ENCODE measurements at regions not wholly inside any gene's neighbourhood (a gene's known extent, or its start where the extent isn't known, plus 50 kb on each side); places are given as distances from the start of the nearest gene placed in this dataset.
"Not testable (repeated sequence)": the region's sequence is repeated elsewhere in the genome, so short reads cannot be mapped to it uniquely, and the experiment has no call there.

DNA sequence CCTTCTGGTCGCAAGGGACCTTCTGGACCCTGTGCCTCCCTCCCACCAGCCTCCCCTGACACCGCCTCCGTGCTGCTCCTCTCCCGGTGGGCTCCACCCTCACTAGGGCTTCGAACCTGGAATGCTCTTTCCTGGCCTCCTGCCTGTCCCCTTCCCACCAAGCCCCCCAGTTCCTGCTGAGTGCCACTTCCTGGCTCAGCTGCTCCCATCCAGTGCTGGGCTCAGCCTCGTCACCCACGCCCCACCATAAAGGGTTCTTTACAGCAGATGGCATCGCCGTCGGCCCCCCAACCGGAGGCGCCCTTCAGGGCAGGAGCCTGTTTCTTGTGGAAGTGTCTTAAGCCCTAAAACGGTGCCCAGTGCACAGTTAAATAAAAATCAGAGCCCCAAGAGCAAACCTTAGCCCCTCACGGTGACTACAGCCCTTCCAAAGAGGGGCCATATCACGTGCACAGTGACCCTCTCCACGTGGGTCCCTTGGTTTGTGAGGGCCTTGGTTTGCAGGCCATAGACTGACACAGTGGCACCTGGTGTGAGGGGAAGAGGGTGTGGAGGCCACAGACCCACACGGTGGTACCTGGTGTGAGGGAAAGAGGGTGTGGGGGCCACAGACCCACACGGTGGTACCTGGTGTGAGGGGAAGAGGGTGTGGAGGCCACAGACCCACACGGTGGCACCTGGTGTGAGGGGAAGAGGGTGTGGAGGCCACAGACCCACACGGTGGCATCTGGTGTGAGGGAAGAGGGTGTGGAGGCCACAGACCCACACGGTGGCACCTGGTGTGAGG lies 111.4 kb downstream of the METRNL start:
- no peaks in the 10 kb centered on the region for H3K36me3 ChIP-seq (ENCODE audit: low read depth, missing control alignments)
- TF ChIP-seq, protein P1, sequence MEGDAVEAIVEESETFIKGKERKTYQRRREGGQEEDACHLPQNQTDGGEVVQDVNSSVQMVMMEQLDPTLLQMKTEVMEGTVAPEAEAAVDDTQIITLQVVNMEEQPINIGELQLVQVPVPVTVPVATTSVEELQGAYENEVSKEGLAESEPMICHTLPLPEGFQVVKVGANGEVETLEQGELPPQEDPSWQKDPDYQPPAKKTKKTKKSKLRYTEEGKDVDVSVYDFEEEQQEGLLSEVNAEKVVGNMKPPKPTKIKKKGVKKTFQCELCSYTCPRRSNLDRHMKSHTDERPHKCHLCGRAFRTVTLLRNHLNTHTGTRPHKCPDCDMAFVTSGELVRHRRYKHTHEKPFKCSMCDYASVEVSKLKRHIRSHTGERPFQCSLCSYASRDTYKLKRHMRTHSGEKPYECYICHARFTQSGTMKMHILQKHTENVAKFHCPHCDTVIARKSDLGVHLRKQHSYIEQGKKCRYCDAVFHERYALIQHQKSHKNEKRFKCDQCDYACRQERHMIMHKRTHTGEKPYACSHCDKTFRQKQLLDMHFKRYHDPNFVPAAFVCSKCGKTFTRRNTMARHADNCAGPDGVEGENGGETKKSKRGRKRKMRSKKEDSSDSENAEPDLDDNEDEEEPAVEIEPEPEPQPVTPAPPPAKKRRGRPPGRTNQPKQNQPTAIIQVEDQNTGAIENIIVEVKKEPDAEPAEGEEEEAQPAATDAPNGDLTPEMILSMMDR (IDR thresholded peaks at IDR 0.05), result no peak
- no peak for TF ChIP-seq POLR2A (IDR thresholded peaks at IDR 0.05)
- no peaks in the 10 kb centered on the region for H3K27me3 ChIP-seq
- H3K4me3 ChIP-seq, result no peak overlapping the region
- H3K4me1 ChIP-seq, result peaks cover 17% of the 10 kb centered on the region
- no peaks in the 10 kb centered on the region for H3K9me3 ChIP-seq
- intact Hi-C loops (cut with DNase I; ENCODE audit: low total_unique reads), result no loop called here
- DNase-seq, result no peak
- H3K27ac ChIP-seq, result peak overlapping the region in 1 of 2 donors; percentile 68
- 88 to 90% methylated on average over 10 to 21 of the region's 21 CpGs for WGBS, 2 donors

DNA sequence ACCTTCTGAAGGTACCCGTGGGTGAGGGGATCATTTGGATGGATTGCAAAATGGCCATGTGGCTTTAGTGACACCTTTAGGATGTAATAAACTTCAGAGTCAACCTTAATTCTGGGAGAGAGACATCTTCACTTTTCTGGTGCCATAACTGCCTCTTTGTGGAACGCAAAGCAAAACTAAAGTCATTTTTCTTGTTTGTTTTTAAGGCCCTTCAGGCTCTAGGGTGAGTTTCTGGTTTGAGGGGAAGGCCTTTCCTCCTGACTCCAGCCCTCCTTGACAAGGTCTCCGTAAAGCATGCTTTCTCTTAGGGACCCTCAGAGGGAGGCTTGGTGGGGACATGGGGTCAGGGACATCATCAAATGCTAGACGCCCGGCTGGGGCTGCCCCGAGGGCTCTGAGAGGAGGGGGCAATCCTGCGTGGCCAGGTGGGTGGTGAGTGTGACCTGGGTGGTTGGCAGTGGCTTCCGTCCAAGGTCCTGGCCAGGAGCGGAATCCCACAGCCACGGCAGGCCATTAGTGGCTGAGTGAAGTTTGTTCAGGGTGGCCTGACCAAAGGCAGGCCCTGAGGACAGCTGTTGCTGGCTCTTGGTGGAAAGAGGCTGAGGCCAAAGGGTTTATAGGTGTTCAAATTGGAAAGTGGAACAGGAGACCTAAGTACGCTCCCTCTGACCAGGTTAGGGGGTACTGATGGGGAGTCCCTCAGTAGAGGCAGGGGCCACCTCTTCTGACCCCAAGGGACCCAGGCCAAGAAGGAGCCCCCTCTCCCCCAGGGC lies 112.2 kb downstream of the METRNL start:
- intact Hi-C loops (cut with DNase I; ENCODE audit: low total_unique reads), result no loop called here
- Histone ChIP-seq H3K9me3 (no peaks in the 10 kb centered on the region), H3K4me3 (no peak overlapping the region), H3K4me1 (peaks cover 18% of the 10 kb centered on the region), H3K27ac (peak overlapping the region in 1 of 2 donors; percentile 68), H3K36me3 (ENCODE audit: low read depth, missing control alignments) (no peaks in the 10 kb centered on the region), H3K27me3 (no peaks in the 10 kb centered on the region)
- no peak for TF ChIP-seq POLR2A (IDR thresholded peaks at IDR 0.05)
- TF ChIP-seq, protein P1 (IDR thresholded peaks at IDR 0.05), result no peak
- 89% methylated on average over 9 to 11 of the region's 11 CpGs for WGBS, 2 donors
- no peak for DNase-seq

DNA sequence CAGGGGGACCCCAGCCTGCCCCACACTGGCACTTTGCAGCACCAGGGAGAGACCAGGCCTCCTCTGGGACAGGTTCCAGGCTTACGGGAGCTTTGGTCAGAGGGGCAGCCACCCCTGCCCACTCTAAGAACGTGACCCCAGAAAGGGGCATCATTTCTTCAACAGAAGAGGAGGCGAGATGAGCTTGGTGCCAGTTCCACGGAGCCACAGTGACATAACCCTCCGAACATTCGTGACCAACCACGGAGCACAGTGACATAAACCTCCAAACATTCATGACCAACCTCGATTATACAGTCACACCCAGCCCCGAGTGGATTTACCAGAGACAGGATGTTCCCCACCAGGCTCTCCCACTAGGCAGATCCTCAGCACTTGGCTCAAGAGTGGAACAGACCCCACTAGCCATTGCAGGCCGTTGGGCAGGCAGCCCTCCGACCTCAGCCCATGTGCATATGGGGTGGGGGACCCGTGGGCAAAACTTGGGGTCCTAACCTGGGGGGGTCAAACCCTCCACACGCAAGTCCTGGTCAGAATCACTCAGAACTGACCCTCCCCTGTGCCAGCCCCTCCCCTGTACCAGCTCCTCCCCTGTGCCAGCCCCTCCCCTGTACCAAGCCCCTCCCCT lies 112.9 kb downstream of the METRNL start:
- no peak overlapping the region for H3K4me3 ChIP-seq
- peaks cover 18% of the 10 kb centered on the region for H3K4me1 ChIP-seq
- H3K27me3 ChIP-seq, result no peaks in the 10 kb centered on the region
- intact Hi-C loops (cut with DNase I; ENCODE audit: low total_unique reads), result no loop called here
- TF ChIP-seq, protein P1 (IDR thresholded peaks at IDR 0.05), result no peak
- no peak for TF ChIP-seq POLR2A (IDR thresholded peaks at IDR 0.05)
- no peaks in the 10 kb centered on the region for H3K36me3 ChIP-seq (ENCODE audit: low read depth, missing control alignments)
- no peaks in the 10 kb centered on the region for H3K9me3 ChIP-seq
- WGBS, 2 donors, result 82% methylated on average over 10 to 13 of the region's 13 CpGs
- H3K27ac ChIP-seq, result peak overlapping the region in 1 of 2 donors; percentile 68
- peak; percentile 45 for DNase-seq

DNA sequence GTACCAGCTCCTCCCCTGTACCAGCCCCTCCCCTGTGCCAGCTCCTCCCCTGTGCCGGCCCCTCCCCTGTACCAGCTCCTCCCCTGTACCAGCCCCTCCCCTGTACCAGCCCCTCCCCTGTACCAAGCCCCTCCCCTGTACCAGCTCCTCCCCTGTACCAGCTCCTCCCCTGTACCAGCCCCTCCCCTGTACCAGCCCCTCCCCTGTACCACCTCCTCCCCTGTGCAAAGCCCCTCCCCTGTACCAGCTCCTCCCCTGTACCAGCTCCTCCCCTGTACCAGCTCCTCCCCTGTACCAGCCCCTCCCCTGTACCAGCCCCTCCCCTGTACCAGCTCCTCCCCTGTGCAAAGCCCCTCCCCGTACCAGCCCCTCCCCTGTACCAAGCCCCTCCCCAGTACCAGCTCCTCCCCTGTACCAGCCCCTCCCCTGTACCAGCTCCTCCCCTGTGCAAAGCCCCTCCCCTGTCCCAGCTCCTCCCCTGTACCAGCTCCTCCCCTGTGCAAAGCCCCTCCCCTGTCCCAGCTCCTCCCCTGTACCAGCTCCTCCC lies 113.5 kb downstream of the METRNL start:
- H3K27ac ChIP-seq; intact Hi-C loops (cut with DNase I; ENCODE audit: low total_unique reads); H3K27me3 ChIP-seq; H3K4me3 ChIP-seq; H3K9me3 ChIP-seq; H3K36me3 ChIP-seq (ENCODE audit: low read depth, missing control alignments): not testable (repeated sequence)
- DNase-seq, result peak; percentile 12
- no CpG with 5 or more reads among the region's 2 CpGs for WGBS, 2 donors
- peaks cover 18% of the 10 kb centered on the region for H3K4me1 ChIP-seq
